NCI-H446 (cell line): ENCODE measurements at regions not wholly inside any gene's neighbourhood (a gene's known extent, or its start where the extent isn't known, plus 50 kb on each side); places are given as distances from the start of the nearest gene placed in this dataset.

Experiments
- DNase-seq, 2 experiments: peaks; one replicate each; lab custom pipeline; 2025; lab: John Stamatoyannopoulos, UW

GRCh38 chr14:62532181-62532580 is 513.1 kb downstream of the KCNH5 start:
- DNase-seq, result no peak

- no peak for DNase-seq
Observed at GRCh38 chr14:62546862-62547474, 498.3 kb downstream of the KCNH5 start.

- DNase-seq, result no peak
Observed at GRCh38 chr14:62557416-62557815, 487.8 kb downstream of the KCNH5 start.

GRCh38 chr14:62558451-62558850 is 486.8 kb downstream of the KCNH5 start:
- no peak for DNase-seq

GRCh38 chr14:62585247-62585646 is 460.0 kb downstream of the KCNH5 start:
- DNase-seq, result no peak

GRCh38 chr14:62592877-62593276 is 452.4 kb downstream of the KCNH5 start:
- no peak for DNase-seq

GRCh38 chr14:62597143-62597542 is 448.1 kb downstream of the KCNH5 start:
- DNase-seq, result no peak

- DNase-seq, result no peak
Observed at GRCh38 chr14:62599616-62600385, 445.5 kb downstream of the KCNH5 start.

GRCh38 chr14:62602712-62603111 is 442.5 kb downstream of the KCNH5 start:
- no peak for DNase-seq

- DNase-seq, result peak in 1 of 2 experiments; percentile 44
Observed at GRCh38 chr14:62604524-62604923, 440.7 kb downstream of the KCNH5 start.

- no peak for DNase-seq
Observed at GRCh38 chr14:62614122-62614521, 431.1 kb downstream of the KCNH5 start.

GRCh38 chr14:62616668-62617067 is 428.6 kb downstream of the KCNH5 start:
- no peak for DNase-seq

- no peak for DNase-seq
Observed at GRCh38 chr14:62626416-62626815, 418.8 kb downstream of the KCNH5 start.

- DNase-seq, result no peak
Observed at GRCh38 chr14:62629176-62629725, 416.0 kb downstream of the KCNH5 start.

- DNase-seq, result peak in 1 of 2 experiments; percentile 32
Observed at GRCh38 chr14:62631176-62631575, 414.1 kb downstream of the KCNH5 start.

GRCh38 chr14:62632771-62633170 is 412.5 kb downstream of the KCNH5 start:
- DNase-seq, result no peak

- no peak for DNase-seq
Observed at GRCh38 chr14:62645649-62646048, 399.6 kb downstream of the KCNH5 start.
